GM21367 (cell line): ENCODE measurements at regions not wholly inside any gene's neighbourhood (a gene's known extent, or its start where the extent isn't known, plus 50 kb on each side); places are given as distances from the start of the nearest gene placed in this dataset.

Experiments used
- ATAC-seq: cut with Tn5 transposase; IDR thresholded peaks from one replicate; pipeline ENCODE4 v1.9.1; 2021; ENCODE audit not compliant: unreplicated experiment

- no peak for ATAC-seq
Measured at GRCh38 chr17:36885771-36886377, 51.4 kb upstream of the LHX1 start.
